GM21423 (cell line): ENCODE measurements at regions not wholly inside any gene's neighbourhood (a gene's known extent, or its start where the extent isn't known, plus 50 kb on each side); places are given as distances from the start of the nearest gene placed in this dataset.

ENCODE experiments used
- ATAC-seq: cut with Tn5 transposase; IDR thresholded peaks from one replicate; pipeline ENCODE4 v1.9.1; 2021; ENCODE audit warnings: mild to moderate bottlenecking, moderate library complexity; ENCODE audit not compliant: unreplicated experiment

- no peak for ATAC-seq
These were observed 304.9 kb upstream of the TCF21 start for GRCh38 chr6:133583907-133584427.

GRCh38 chr6:133584823-133585222, 304.1 kb upstream of the TCF21 start:
- no peak for ATAC-seq

GRCh38 chr6:133585978-133586377, 302.9 kb upstream of the TCF21 start:
- ATAC-seq, result no peak

GRCh38 chr6:133587546-133588160, 301.3 kb upstream of the TCF21 start:
- ATAC-seq, result no peak

GRCh38 chr6:133590196-133590595, 298.7 kb upstream of the TCF21 start:
- no peak for ATAC-seq

- ATAC-seq, result no peak
These were observed 298.1 kb upstream of the TCF21 start for GRCh38 chr6:133590814-133591213.

- ATAC-seq, result no peak
These were observed 297.6 kb upstream of the TCF21 start for GRCh38 chr6:133591275-133591674.

- no peak for ATAC-seq
These were observed 294.2 kb upstream of the TCF21 start for GRCh38 chr6:133594652-133595110.

- no peak for ATAC-seq
These were observed 293.7 kb upstream of the TCF21 start for GRCh38 chr6:133595111-133595761.

- ATAC-seq, result no peak
These were observed 282.1 kb upstream of the TCF21 start for GRCh38 chr6:133606852-133607251.

GRCh38 chr6:133608620-133609019, 280.3 kb upstream of the TCF21 start:
- no peak for ATAC-seq

- no peak for ATAC-seq
These were observed 279.3 kb upstream of the TCF21 start for GRCh38 chr6:133609415-133610226.

- no peak for ATAC-seq
These were observed 278.6 kb upstream of the TCF21 start for GRCh38 chr6:133610227-133610840.

- ATAC-seq, result no peak
These were observed 277.9 kb upstream of the TCF21 start for GRCh38 chr6:133610971-133611370.

- ATAC-seq, result no peak
These were observed 276.5 kb upstream of the TCF21 start for GRCh38 chr6:133612459-133612858.

GRCh38 chr6:133613211-133613610, 275.7 kb upstream of the TCF21 start:
- ATAC-seq, result no peak

- no peak for ATAC-seq
These were observed 267.2 kb upstream of the TCF21 start for GRCh38 chr6:133621751-133622150.

- ATAC-seq, result no peak
These were observed 265.8 kb upstream of the TCF21 start for GRCh38 chr6:133623065-133623464.

GRCh38 chr6:133623621-133624020, 265.3 kb upstream of the TCF21 start:
- ATAC-seq, result no peak

- ATAC-seq, result no peak
These were observed 262.7 kb upstream of the TCF21 start for GRCh38 chr6:133626096-133626666.

- no peak for ATAC-seq
These were observed 258.9 kb upstream of the TCF21 start for GRCh38 chr6:133629970-133630369.
